ENCODE measurements at regions not wholly inside any gene's neighbourhood (a gene's known extent, or its start where the extent isn't known, plus 50 kb on each side); places are given as distances from the start of the nearest gene placed in this dataset.
A peak's percentile ranks its signal among the peaks of the same experiment; 100 is the strongest.
"Not testable (repeated sequence)": the region's sequence is repeated elsewhere in the genome, so short reads cannot be mapped to it uniquely, and the experiment has no call there.

- peak; percentile 19 for DNase-seq (ENCODE audit: low read depth)
Observed at GRCh38 chr5:174793684-174794328, 69.4 kb downstream of the MSX2 start.

GRCh38 chr5:174793076-174793475 lies 68.7 kb downstream of the MSX2 start:
- no peak for DNase-seq (ENCODE audit: low read depth)

GRCh38 chr5:174792265-174792664 lies 67.9 kb downstream of the MSX2 start:
- DNase-seq (ENCODE audit: low read depth) = not testable (repeated sequence)

GRCh38 chr5:174790906-174791305 lies 66.5 kb downstream of the MSX2 start:
- no peak for DNase-seq (ENCODE audit: low read depth)

- DNase-seq (ENCODE audit: low read depth) = no peak
Observed at GRCh38 chr5:174789596-174789995, 65.2 kb downstream of the MSX2 start.

GRCh38 chr5:174785120-174785680 lies 60.8 kb downstream of the MSX2 start:
- no peak for DNase-seq (ENCODE audit: low read depth)
